Dendritic cell treated with granulocyte-macrophage colony-stimulating factor and Interleukin-4, amounts not matched to agents 40 ng/mL and 50 ng/mL, for 4 days (primary cell): ENCODE measurements at regions not wholly inside any gene's neighbourhood (a gene's known extent, or its start where the extent isn't known, plus 50 kb on each side); places are given as distances from the start of the nearest gene placed in this dataset.
A peak's percentile ranks its signal among the peaks of the same experiment; 100 is the strongest.

Source experiments
- H3K27ac Mint-ChIP-seq: one replicate; pipeline ENCODE4 v1.8.0; 2022; ENCODE audit warnings: mild to moderate bottlenecking, mixed read lengths
- H3K27me3 Mint-ChIP-seq: one replicate; pipeline ENCODE4 v1.8.0; 2022; ENCODE audit warnings: mild to moderate bottlenecking, mixed read lengths
- H3K36me3 Mint-ChIP-seq: one replicate; pipeline ENCODE4 v1.8.0; 2022; ENCODE audit warnings: low read depth, mixed read lengths
- H3K4me1 Mint-ChIP-seq: one replicate; pipeline ENCODE4 v1.8.0; 2022; ENCODE audit warnings: low read depth, mixed read lengths
- H3K4me3 Mint-ChIP-seq: one replicate; pipeline ENCODE4 v1.8.0; 2022; ENCODE audit warnings: mild to moderate bottlenecking, moderate library complexity, mixed read lengths
- H3K9me3 Mint-ChIP-seq: one replicate; pipeline ENCODE4 v1.8.0; 2022; ENCODE audit warnings: mixed read lengths
- intact Hi-C: fragments of 100-400 bp; cut with micrococcal nuclease; formaldehyde crosslinking; loops from one replicate; pipeline ENCODE4 v1.15.0; 2022

- H3K9me3 Mint-ChIP-seq: no peaks in the 10 kb centered on the region
- intact Hi-C loops: no loop called here
- no peaks in the 10 kb centered on the region for H3K36me3 Mint-ChIP-seq
- no peak overlapping the region for H3K4me3 Mint-ChIP-seq
- peaks cover 37% of the 10 kb centered on the region for H3K4me1 Mint-ChIP-seq
- peak overlapping the region; percentile 50 for H3K27ac Mint-ChIP-seq
- no peaks in the 10 kb centered on the region for H3K27me3 Mint-ChIP-seq
These were observed 146.9 kb upstream of the DMRT1 start for GRCh38 chr9:694403-695154.

GRCh38 chr9:695252-695651 is 146.2 kb upstream of the DMRT1 start:
- Mint-ChIP-seq H3K4me1 (peaks cover 35% of the 10 kb centered on the region), H3K27me3 (no peaks in the 10 kb centered on the region), H3K36me3 (no peaks in the 10 kb centered on the region), H3K27ac (peak overlapping the region; percentile 50), H3K9me3 (no peaks in the 10 kb centered on the region), H3K4me3 (no peak overlapping the region)
- intact Hi-C loops: no loop called here

GRCh38 chr9:696332-697323 is 144.9 kb upstream of the DMRT1 start:
- no peaks in the 10 kb centered on the region for H3K9me3 Mint-ChIP-seq
- no peaks in the 10 kb centered on the region for H3K27me3 Mint-ChIP-seq
- H3K4me1 Mint-ChIP-seq: peaks cover 42% of the 10 kb centered on the region
- intact Hi-C loops: no loop called here
- H3K27ac Mint-ChIP-seq: no peak overlapping the region
- no peaks in the 10 kb centered on the region for H3K36me3 Mint-ChIP-seq
- H3K4me3 Mint-ChIP-seq: no peak overlapping the region

GRCh38 chr9:698276-698675 is 143.2 kb upstream of the DMRT1 start:
- no peak overlapping the region for H3K27ac Mint-ChIP-seq
- intact Hi-C loops: no loop called here
- H3K4me3 Mint-ChIP-seq: no peak overlapping the region
- no peaks in the 10 kb centered on the region for H3K27me3 Mint-ChIP-seq
- H3K4me1 Mint-ChIP-seq: peaks cover 40% of the 10 kb centered on the region
- no peaks in the 10 kb centered on the region for H3K9me3 Mint-ChIP-seq
- no peaks in the 10 kb centered on the region for H3K36me3 Mint-ChIP-seq

- Mint-ChIP-seq H3K27ac (no peak overlapping the region), H3K4me1 (peaks cover 34% of the 10 kb centered on the region), H3K4me3 (no peak overlapping the region), H3K27me3 (no peaks in the 10 kb centered on the region), H3K9me3 (no peaks in the 10 kb centered on the region), H3K36me3 (no peaks in the 10 kb centered on the region)
- intact Hi-C loops: no loop called here
These were observed 142.5 kb upstream of the DMRT1 start for GRCh38 chr9:698954-699353.

GRCh38 chr9:699396-699795 is 142.1 kb upstream of the DMRT1 start:
- H3K4me1 Mint-ChIP-seq: peaks cover 29% of the 10 kb centered on the region
- no peaks in the 10 kb centered on the region for H3K27me3 Mint-ChIP-seq
- no peaks in the 10 kb centered on the region for H3K9me3 Mint-ChIP-seq
- H3K36me3 Mint-ChIP-seq: no peaks in the 10 kb centered on the region
- intact Hi-C loops: no loop called here
- H3K4me3 Mint-ChIP-seq: no peak overlapping the region
- no peak overlapping the region for H3K27ac Mint-ChIP-seq

- intact Hi-C loops: loop anchor here (10.0 kb wide), 1 partner anchor 86 kb away; no protein-coding TSS in a partner anchor
- peaks cover 18% of the 10 kb centered on the region for H3K4me1 Mint-ChIP-seq
- no peaks in the 10 kb centered on the region for H3K9me3 Mint-ChIP-seq
These were observed 140.9 kb upstream of the DMRT1 start for GRCh38 chr9:700365-701282.

GRCh38 chr9:703392-703791 is 138.1 kb upstream of the DMRT1 start:
- no peaks in the 10 kb centered on the region for H3K36me3 Mint-ChIP-seq
- H3K4me3 Mint-ChIP-seq: no peak overlapping the region
- intact Hi-C loops: loop anchor here (10.0 kb wide), 1 partner anchor 89 kb away; no protein-coding TSS in a partner anchor
- H3K27me3 Mint-ChIP-seq: peaks cover 6% of the 10 kb centered on the region
- H3K9me3 Mint-ChIP-seq: no peaks in the 10 kb centered on the region
- no peak overlapping the region for H3K27ac Mint-ChIP-seq
- peaks cover 22% of the 10 kb centered on the region for H3K4me1 Mint-ChIP-seq

More at GRCh38 chr9:700365-701282, 140.9 kb upstream of the DMRT1 start:
- H3K27ac Mint-ChIP-seq: no peak overlapping the region
- no peak overlapping the region for H3K4me3 Mint-ChIP-seq
- H3K36me3 Mint-ChIP-seq: no peaks in the 10 kb centered on the region
- no peaks in the 10 kb centered on the region for H3K27me3 Mint-ChIP-seq

GRCh38 chr9:706073-706472 is 135.4 kb upstream of the DMRT1 start:
- intact Hi-C loops: loop anchor here (10.0 kb wide), 1 partner anchor 91 kb away; no protein-coding TSS in a partner anchor

GRCh38 chr9:706606-707459 is 134.7 kb upstream of the DMRT1 start:
- Mint-ChIP-seq H3K4me3 (peak overlapping the region; percentile 77), H3K27ac (peak overlapping the region; percentile 77), H3K36me3 (no peaks in the 10 kb centered on the region), H3K9me3 (no peaks in the 10 kb centered on the region), H3K27me3 (peaks cover 8% of the 10 kb centered on the region), H3K4me1 (peaks cover 23% of the 10 kb centered on the region)
- intact Hi-C loops: loop anchor here (10.0 kb wide), 1 partner anchor 92 kb away; no protein-coding TSS in a partner anchor

More at GRCh38 chr9:706073-706472, 135.4 kb upstream of the DMRT1 start:
- Mint-ChIP-seq H3K27ac (no peak overlapping the region), H3K27me3 (peaks cover 8% of the 10 kb centered on the region), H3K4me3 (no peak overlapping the region), H3K36me3 (no peaks in the 10 kb centered on the region), H3K4me1 (peaks cover 22% of the 10 kb centered on the region), H3K9me3 (no peaks in the 10 kb centered on the region)

- Mint-ChIP-seq H3K27ac (no peak overlapping the region), H3K9me3 (no peaks in the 10 kb centered on the region), H3K36me3 (peaks cover 6% of the 10 kb centered on the region), H3K4me1 (peaks cover 23% of the 10 kb centered on the region), H3K4me3 (peak overlapping the region; percentile 44), H3K27me3 (peaks cover 8% of the 10 kb centered on the region)
- intact Hi-C loops: loop anchor here (10.0 kb wide), 1 partner anchor 93 kb away; no protein-coding TSS in a partner anchor
These were observed 133.3 kb upstream of the DMRT1 start for GRCh38 chr9:708182-708550.

- peaks cover 8% of the 10 kb centered on the region for H3K27me3 Mint-ChIP-seq
- peak overlapping the region; percentile 44 for H3K4me3 Mint-ChIP-seq
- H3K9me3 Mint-ChIP-seq: no peaks in the 10 kb centered on the region
- intact Hi-C loops: loop anchor here (10.0 kb wide), 1 partner anchor 94 kb away; no protein-coding TSS in a partner anchor
- peaks cover 6% of the 10 kb centered on the region for H3K36me3 Mint-ChIP-seq
- peaks cover 23% of the 10 kb centered on the region for H3K4me1 Mint-ChIP-seq
- H3K27ac Mint-ChIP-seq: no peak overlapping the region
These were observed 132.7 kb upstream of the DMRT1 start for GRCh38 chr9:708551-709432.
